ENCODE measurements at regions not wholly inside any gene's neighbourhood (a gene's known extent, or its start where the extent isn't known, plus 50 kb on each side); places are given as distances from the start of the nearest gene placed in this dataset.
"Not testable (repeated sequence)": the region's sequence is repeated elsewhere in the genome, so short reads cannot be mapped to it uniquely, and the experiment has no call there.

DNA sequence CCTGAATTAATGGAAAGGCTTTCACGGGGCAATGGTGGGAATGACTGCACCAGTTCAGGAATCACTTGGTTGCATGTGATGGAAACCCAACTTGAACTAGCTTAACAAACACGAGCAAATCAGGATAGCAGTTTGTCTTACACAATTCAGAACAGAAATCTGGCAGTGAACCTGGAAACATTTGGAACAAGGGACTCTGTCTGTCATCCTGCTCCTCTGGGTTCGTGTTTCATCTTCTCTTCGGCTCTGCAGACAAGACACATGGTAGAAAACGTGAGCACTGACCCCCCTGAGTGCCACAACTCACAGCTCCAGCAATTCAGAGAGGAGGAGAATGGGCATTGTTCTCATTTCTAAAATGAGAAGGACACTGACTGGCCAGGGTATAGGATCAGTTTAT lies 218.1 kb upstream of the NREP start:
- DNase-seq: no peak

GRCh38 chr5:111973961-111974360 lies 217.0 kb upstream of the NREP start:
- no peak for DNase-seq

DNA sequence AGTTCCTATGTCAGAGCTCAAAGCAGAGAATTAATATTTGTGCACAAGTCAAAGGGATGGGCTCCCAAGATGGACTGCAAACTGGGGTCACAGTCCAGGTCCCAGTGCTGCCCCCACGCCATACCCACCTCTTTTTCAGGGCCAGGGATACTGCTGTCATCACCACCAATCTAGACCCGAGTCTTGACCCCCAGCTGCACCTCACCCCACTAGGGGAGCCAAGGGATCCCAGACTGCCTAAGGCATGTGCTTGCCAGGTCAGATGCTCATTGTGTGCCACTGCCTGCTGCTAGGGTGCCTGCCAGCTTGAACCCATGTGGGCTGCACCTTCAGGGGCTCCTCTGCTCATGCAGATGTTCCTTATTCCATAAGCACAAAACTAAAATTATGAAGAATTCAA lies 215.6 kb upstream of the NREP start:
- DNase-seq: no peak

DNA sequence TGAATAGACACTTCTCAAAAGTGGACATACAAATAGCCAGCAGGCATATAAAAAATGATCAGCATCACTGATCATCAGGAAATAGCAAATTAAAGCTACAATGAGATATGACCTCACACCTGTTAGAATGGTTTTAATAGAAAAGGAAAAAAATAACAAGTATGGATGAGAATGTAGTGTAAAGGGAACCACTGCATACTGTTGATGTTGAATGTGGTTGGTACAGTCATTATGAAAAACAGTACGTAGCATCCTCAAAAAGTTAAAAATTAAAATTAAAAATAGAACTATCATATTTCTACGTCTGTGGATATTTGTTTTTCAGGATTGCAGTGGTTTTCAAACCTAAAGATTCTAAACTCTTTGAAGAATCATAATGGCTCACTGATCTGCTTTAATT lies 215.1 kb upstream of the NREP start:
- DNase-seq: no peak

- DNase-seq: peak; percentile 64
These were observed 211.5 kb upstream of the NREP start for GRCh38 chr5:111968459-111968858.

GRCh38 chr5:111967463-111967862 lies 210.5 kb upstream of the NREP start:
- DNase-seq: no peak

- DNase-seq: no peak
These were observed 209.3 kb upstream of the NREP start for GRCh38 chr5:111966290-111966689.

DNA sequence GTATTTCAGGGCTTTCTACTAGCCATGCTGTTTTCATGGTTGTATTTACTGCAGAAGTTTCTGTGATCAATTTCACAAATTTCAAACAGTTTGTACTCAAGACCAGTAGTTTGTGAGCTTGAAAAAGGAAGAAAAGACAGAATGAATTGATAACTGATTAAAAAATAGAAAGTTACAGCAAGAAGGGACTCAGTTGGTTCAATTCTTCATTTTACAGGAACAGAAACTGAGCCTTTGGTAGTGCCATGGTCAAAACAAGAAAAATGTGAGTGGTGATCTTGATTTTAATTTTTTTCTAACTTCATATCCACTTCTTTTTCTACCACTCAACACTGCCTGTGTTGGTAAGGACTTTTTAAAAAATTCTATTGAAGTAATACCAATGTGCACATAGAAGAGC lies 206.6 kb upstream of the NREP start:
- no peak for DNase-seq

DNA sequence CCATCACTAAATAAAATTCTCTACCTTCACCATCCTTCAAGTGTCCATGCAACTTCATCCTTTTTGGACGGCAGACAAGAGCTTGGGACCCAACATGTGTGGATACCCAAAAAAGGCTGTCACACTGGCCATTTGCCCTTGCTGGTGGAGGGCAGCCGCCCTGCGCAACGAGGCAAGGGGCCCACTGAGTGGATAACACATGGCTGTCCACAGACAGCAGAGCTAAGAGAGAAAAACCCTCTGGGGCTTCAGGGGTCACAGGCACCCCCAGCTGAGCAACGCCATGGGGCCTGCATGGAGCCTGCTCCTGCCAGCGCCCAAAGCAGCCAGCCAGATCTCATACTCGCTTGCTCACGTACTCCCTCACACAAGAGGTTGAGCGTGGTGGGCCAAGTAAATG lies 205.9 kb upstream of the NREP start:
- DNase-seq: no peak

GRCh38 chr5:111961862-111962261 lies 204.9 kb upstream of the NREP start:
- peak; percentile 21 for DNase-seq

DNA sequence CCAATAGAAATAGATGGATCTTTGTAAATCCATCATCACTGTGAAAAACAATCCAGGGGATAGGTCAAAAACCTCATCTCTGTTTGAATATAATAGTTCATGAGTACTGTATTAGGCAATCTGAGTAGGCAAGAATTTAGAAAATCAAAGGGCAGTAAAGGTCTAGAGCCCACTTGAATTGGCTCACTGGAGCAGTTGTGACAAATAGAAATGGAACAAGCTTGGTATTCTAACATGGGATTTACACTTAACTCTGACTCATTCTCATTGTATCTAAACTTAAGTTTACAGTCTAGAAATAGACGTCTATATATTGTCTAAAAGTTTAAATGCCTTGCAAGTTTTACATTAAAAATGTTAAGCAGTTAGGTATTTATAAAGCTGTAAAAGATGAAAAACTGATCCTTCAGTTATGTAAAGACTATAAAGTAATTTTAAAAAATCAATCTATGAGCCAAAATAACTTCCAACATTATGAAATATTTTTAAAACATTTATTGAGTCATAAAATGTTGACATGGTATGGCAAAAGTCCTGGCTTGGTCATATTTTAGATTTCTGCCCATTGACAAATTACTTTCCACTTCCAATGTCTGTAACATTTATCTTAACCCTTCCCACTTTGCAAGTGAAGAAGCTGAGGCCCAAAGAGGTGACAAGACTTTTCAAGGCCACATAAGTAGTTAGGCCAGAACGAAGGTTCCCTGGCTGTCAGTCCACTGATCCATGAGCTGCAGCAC lies 203.7 kb upstream of the NREP start:
- peak; percentile 54 for DNase-seq

- DNase-seq: no peak
These were observed 201.9 kb upstream of the NREP start for GRCh38 chr5:111958851-111959250.

- not testable (repeated sequence) for DNase-seq
These were observed 199.8 kb upstream of the NREP start for GRCh38 chr5:111956765-111957164.

- peak; percentile 15 for DNase-seq
These were observed 197.8 kb upstream of the NREP start for GRCh38 chr5:111954516-111955395.

DNA sequence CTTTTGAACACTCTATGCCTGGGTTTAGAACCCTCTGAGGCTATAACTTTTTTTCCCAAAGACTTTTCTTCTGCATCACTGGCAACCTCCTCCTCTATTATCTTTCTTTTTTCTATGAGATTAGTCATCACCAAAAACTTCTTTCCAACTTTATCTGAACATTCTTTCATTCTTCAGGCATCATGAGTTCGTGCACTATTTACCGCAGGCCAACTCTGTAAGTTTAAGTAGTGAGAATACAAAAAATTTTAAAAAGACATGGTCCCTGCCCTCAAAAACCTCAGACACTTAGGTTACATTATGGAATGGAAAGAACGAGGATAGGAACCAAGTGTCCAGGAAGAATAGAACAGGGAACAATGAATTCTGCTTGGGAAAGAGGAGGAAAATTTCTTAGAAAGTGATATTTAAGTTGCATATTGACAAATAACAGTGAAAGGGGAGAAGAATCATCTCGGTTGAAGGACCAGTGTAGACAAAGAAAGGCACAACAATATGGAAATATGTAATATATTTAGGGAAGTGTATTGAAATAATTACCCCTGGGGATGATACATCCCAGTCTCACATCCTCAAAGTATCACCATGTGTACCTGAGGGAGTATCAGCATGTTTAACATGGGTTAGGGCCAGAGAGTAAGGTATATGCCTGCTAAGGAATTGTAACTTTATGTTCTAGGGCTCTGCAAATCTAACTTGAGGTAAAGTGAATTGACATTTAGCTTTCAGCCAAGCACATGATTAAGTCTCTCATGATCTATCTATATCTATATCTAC lies 196.5 kb upstream of the NREP start:
- DNase-seq: no peak

- DNase-seq: no peak
These were observed 195.6 kb upstream of the NREP start for GRCh38 chr5:111952555-111952954.

GRCh38 chr5:111950660-111951059 lies 193.7 kb upstream of the NREP start:
- no peak for DNase-seq

GRCh38 chr5:111948092-111948841 lies 191.3 kb upstream of the NREP start:
- no peak for DNase-seq

DNA sequence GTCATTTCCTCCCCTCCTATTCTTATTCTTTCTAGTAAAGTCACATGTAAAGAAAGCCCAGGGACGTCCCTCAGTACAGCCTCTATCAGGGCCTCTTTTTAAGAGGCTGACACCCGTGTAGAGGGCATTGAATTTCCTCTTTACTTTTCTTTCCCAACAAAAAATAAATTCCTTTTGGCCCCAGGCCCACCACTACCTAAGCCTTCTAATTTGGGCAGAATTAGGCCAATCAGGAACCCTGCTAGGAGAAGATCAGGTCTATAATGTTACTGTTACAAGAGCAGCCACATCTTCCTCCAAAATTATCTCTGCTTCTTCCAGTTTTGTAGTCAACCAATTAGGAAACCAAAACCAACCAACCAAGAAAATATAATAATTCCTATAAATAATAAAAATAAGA lies 189.6 kb upstream of the NREP start:
- DNase-seq: no peak

GRCh38 chr5:111945535-111945934 lies 188.5 kb upstream of the NREP start:
- no peak for DNase-seq

- no peak for DNase-seq
These were observed 185.8 kb upstream of the NREP start for GRCh38 chr5:111942661-111943401.

- DNase-seq: peak; percentile 35
These were observed 185.2 kb upstream of the NREP start for GRCh38 chr5:111942201-111942600.

All from suppressor macrophage treated with lipopolysaccharide for 4 hours (primary cell).